NB4 (cell line): ENCODE measurements at regions not wholly inside any gene's neighbourhood (a gene's known extent, or its start where the extent isn't known, plus 50 kb on each side); places are given as distances from the start of the nearest gene placed in this dataset.

Experiments used
- CTCF ChIP-seq: IDR thresholded peaks from one replicate; pipeline ENCODE4 v1.5.1; 2012; ENCODE audit warnings: low read depth, low read length
- POLR2A ChIP-seq: IDR thresholded peaks from 2 replicates; pipeline ENCODE4 v1.6.1; 2011; ENCODE audit warnings: mild to moderate bottlenecking; ENCODE audit not compliant: insufficient read length; ENCODE audit errors: extremely low read depth

DNA sequence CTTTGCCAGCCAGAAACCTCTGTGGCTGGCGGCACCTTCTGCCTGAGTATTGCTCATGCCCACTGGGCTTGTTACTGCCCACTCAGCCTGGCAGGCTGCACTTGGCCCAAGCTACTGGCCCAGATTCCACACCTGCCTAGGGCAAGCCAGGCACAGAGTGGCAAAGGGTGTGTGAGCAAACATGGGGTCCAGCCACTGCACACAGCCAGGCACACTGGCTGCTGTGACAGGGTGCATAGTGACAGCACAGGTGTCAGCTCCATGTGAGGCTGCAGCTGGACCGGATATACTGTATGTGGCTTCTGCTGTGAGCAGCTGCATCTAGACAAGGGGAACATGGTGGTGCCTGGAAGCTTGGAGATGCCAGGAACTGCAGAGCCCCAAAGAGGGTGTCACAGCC lies 113.9 kb downstream of the COPS8 start:
- TF ChIP-seq POLR2A, result no peak
- no peak for TF ChIP-seq CTCF
